Neural progenitor cell (in vitro differentiated cells): ENCODE measurements at regions not wholly inside any gene's neighbourhood (a gene's known extent, or its start where the extent isn't known, plus 50 kb on each side); places are given as distances from the start of the nearest gene placed in this dataset.

Experiments used
- DNase-seq: peaks from one replicate; pipeline ENCODE4 v3.0.0-alpha.2; 2016; ENCODE audit warnings: low spot score
- H2AFZ ChIP-seq: fragments of 200-600 bp; sonication (generic); replicated peaks from 2 replicates; pipeline ENCODE4 v1.6.1; 2016; ENCODE audit warnings: antibody characterized with exemption
- H3F3A ChIP-seq: fragments of 200-600 bp; sonication (generic); 2 replicates; pipeline ENCODE4 v1.6.1; 2016; ENCODE audit warnings: antibody characterized with exemption, low read depth
- H3K27ac ChIP-seq: fragments of 200-600 bp; sonication (generic); 2 replicates; pipeline ENCODE4 v1.5.1; 2016; ENCODE audit warnings: mild to moderate bottlenecking
- H3K27me3 ChIP-seq: fragments of 200-600 bp; sonication (generic); 2 replicates; pipeline ENCODE4 v1.6.1; 2016; ENCODE audit warnings: mild to moderate bottlenecking, moderate library complexity
- H3K36me3 ChIP-seq: fragments of 200-600 bp; sonication (generic); 2 replicates; pipeline ENCODE4 v1.5.1; 2016
- H3K4me1 ChIP-seq: fragments of 200-600 bp; sonication (generic); 2 replicates; pipeline ENCODE4 v1.6.1; 2016; ENCODE audit warnings: mixed run types
- H3K4me2 ChIP-seq: fragments of 200-600 bp; sonication (generic); 2 replicates; pipeline ENCODE4 v1.6.1; 2016
- H3K4me3 ChIP-seq: fragments of 200-600 bp; sonication (generic); 2 replicates; pipeline ENCODE4 v1.5.1; 2016
- H3K79me2 ChIP-seq: fragments of 200-600 bp; sonication (generic); 2 replicates; pipeline ENCODE4 v1.6.1; 2016; ENCODE audit warnings: low read depth
- H3K9ac ChIP-seq: fragments of 200-600 bp; sonication (generic); 2 replicates; pipeline ENCODE4 v1.6.1; 2016
- H3K9me3 ChIP-seq: fragments of 200-600 bp; sonication (generic); 2 replicates; pipeline ENCODE4 v1.5.1; 2016; ENCODE audit warnings: low read depth
- H4K20me1 ChIP-seq: fragments of 200-600 bp; sonication (generic); 2 replicates; pipeline ENCODE4 v1.6.1; 2016; ENCODE audit warnings: low read depth
- H3K27ac Mint-ChIP-seq: 3 replicates; pipeline ENCODE4 v1.8.0; 2021; ENCODE audit warnings: mixed read lengths
- H3K27me3 Mint-ChIP-seq: 2 replicates; pipeline ENCODE4 v1.8.0; 2022; ENCODE audit warnings: low read depth, mild to moderate bottlenecking, inconsistent platforms, moderate library complexity, mixed read lengths; ENCODE audit not compliant: insufficient read depth
- H3K36me3 Mint-ChIP-seq: 3 replicates; pipeline ENCODE4 v1.8.0; 2021; ENCODE audit warnings: mixed read lengths
- H3K4me1 Mint-ChIP-seq: 3 replicates; pipeline ENCODE4 v1.8.0; 2021; ENCODE audit warnings: mixed read lengths
- H3K4me3 Mint-ChIP-seq: 3 replicates; pipeline ENCODE4 v1.8.0; 2021; ENCODE audit warnings: mild to moderate bottlenecking, moderate library complexity, mixed read lengths
- H3K9me3 Mint-ChIP-seq: 3 replicates; pipeline ENCODE4 v1.8.0; 2020; ENCODE audit warnings: mixed read lengths
- CTCF ChIP-seq: fragments of 200-600 bp; sonication (generic); IDR thresholded peaks from 2 replicates; pipeline ENCODE4 v1.5.1; 2017; ENCODE audit warnings: antibody characterized with exemption, mild to moderate bottlenecking
- EZH2 ChIP-seq: fragments of 200-600 bp; sonication (generic); IDR thresholded peaks from 2 replicates; pipeline ENCODE4 v1.6.1; 2017; ENCODE audit warnings: antibody characterized with exemption, mild to moderate bottlenecking, moderate library complexity
- EZH2phosphoT487 ChIP-seq: fragments of 200-600 bp; sonication (generic); IDR thresholded peaks from 2 replicates; pipeline ENCODE4 v1.6.1; 2017; ENCODE audit warnings: antibody characterized with exemption

- no peaks in the 10 kb centered on the region for H3F3A ChIP-seq
- no peaks in the 10 kb centered on the region for H3K27me3 Mint-ChIP-seq
- H3K4me3 Mint-ChIP-seq = no peak overlapping the region
- H4K20me1 ChIP-seq = no peaks in the 10 kb centered on the region
- no peak overlapping the region for H3K4me2 ChIP-seq
- no peaks in the 10 kb centered on the region for H3K4me1 ChIP-seq
- H3K36me3 ChIP-seq = no peaks in the 10 kb centered on the region
- no peak overlapping the region for H3K4me3 ChIP-seq
- H3K79me2 ChIP-seq = no peaks in the 10 kb centered on the region
- H3K9me3 ChIP-seq = no peaks in the 10 kb centered on the region
- H3K9me3 Mint-ChIP-seq = no peaks in the 10 kb centered on the region
- H3K27ac ChIP-seq = no peak overlapping the region
- TF ChIP-seq EZH2phosphoT487 (no peak), CTCF (no peak), EZH2 (no peak)
- no peak overlapping the region for H3K9ac ChIP-seq
- H3K27me3 ChIP-seq = no peaks in the 10 kb centered on the region
- no peaks in the 10 kb centered on the region for H3K36me3 Mint-ChIP-seq
- no peak overlapping the region for H3K27ac Mint-ChIP-seq
- H2AFZ ChIP-seq = no peak overlapping the region
- no peak for DNase-seq
- H3K4me1 Mint-ChIP-seq = no peaks in the 10 kb centered on the region
These were observed 300.9 kb upstream of the HS3ST1 start for GRCh38 chr4:11729548-11729947.

- H3K36me3 ChIP-seq = no peaks in the 10 kb centered on the region
- Mint-ChIP-seq H3K9me3 (no peaks in the 10 kb centered on the region), H3K4me3 (no peak overlapping the region), H3K36me3 (no peaks in the 10 kb centered on the region), H3K27ac (no peak overlapping the region), H3K27me3 (no peaks in the 10 kb centered on the region), H3K4me1 (no peaks in the 10 kb centered on the region)
- no peaks in the 10 kb centered on the region for H4K20me1 ChIP-seq
- H3K9ac ChIP-seq = no peak overlapping the region
- H3K9me3 ChIP-seq = no peaks in the 10 kb centered on the region
- no peaks in the 10 kb centered on the region for H3K4me1 ChIP-seq
- TF ChIP-seq EZH2phosphoT487 = no peak
- no peak for TF ChIP-seq CTCF
- no peak for TF ChIP-seq EZH2
- no peaks in the 10 kb centered on the region for H3F3A ChIP-seq
- no peaks in the 10 kb centered on the region for H3K27me3 ChIP-seq
- no peak overlapping the region for H3K27ac ChIP-seq
- H3K4me2 ChIP-seq = no peak overlapping the region
- no peak overlapping the region for H3K4me3 ChIP-seq
- no peak for DNase-seq
- H3K79me2 ChIP-seq = no peaks in the 10 kb centered on the region
- no peak overlapping the region for H2AFZ ChIP-seq
These were observed 299.3 kb upstream of the HS3ST1 start for GRCh38 chr4:11727903-11728564.

- H3F3A ChIP-seq = no peaks in the 10 kb centered on the region
- H3K4me2 ChIP-seq = no peak overlapping the region
- no peaks in the 10 kb centered on the region for H3K4me1 ChIP-seq
- H3K9me3 ChIP-seq = no peaks in the 10 kb centered on the region
- DNase-seq = no peak
- H2AFZ ChIP-seq = no peak overlapping the region
- H3K4me3 ChIP-seq = no peak overlapping the region
- H3K27me3 Mint-ChIP-seq = no peaks in the 10 kb centered on the region
- no peak overlapping the region for H3K27ac ChIP-seq
- H3K27ac Mint-ChIP-seq = no peak overlapping the region
- H3K36me3 Mint-ChIP-seq = no peaks in the 10 kb centered on the region
- no peak overlapping the region for H3K9ac ChIP-seq
- H3K9me3 Mint-ChIP-seq = no peaks in the 10 kb centered on the region
- no peak overlapping the region for H3K4me3 Mint-ChIP-seq
- no peaks in the 10 kb centered on the region for H3K4me1 Mint-ChIP-seq
- no peaks in the 10 kb centered on the region for H3K36me3 ChIP-seq
- no peaks in the 10 kb centered on the region for H3K27me3 ChIP-seq
- H3K79me2 ChIP-seq = no peaks in the 10 kb centered on the region
- TF ChIP-seq CTCF (no peak), EZH2phosphoT487 (no peak), EZH2 (no peak)
- H4K20me1 ChIP-seq = no peaks in the 10 kb centered on the region
These were observed 296.0 kb upstream of the HS3ST1 start for GRCh38 chr4:11724731-11725130.
